HG03097 (cell line): ENCODE measurements at regions not wholly inside any gene's neighbourhood (a gene's known extent, or its start where the extent isn't known, plus 50 kb on each side); places are given as distances from the start of the nearest gene placed in this dataset.
"Not testable (repeated sequence)": the region's sequence is repeated elsewhere in the genome, so short reads cannot be mapped to it uniquely, and the experiment has no call there.

Experiments used
- ATAC-seq: cut with Tn5 transposase; IDR thresholded peaks from one replicate; pipeline ENCODE4 v1.9.1; 2021; ENCODE audit not compliant: unreplicated experiment, low FRiP score

GRCh38 chrX:113947548-113947947, 636.3 kb upstream of the HTR2C start:
- no peak for ATAC-seq

DNA sequence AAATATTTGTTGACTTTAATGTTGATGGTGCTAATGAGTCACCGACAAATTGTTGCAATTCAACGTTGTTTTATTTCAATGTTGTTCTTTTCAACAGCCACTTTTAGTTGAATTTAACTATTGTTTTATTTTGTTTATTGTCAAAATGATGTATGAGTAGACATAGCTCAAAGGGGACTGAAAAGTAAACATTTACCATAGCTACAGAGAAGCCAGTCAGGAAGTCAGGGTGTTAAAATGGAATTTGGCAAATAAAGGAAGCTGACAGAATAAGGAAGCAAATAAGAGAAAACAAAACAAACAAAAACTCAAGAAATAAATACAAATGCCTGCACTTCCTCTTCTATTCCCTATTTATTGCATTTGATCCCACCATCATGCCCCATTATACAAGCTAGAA, 648.4 kb upstream of the HTR2C start:
- no peak for ATAC-seq

DNA sequence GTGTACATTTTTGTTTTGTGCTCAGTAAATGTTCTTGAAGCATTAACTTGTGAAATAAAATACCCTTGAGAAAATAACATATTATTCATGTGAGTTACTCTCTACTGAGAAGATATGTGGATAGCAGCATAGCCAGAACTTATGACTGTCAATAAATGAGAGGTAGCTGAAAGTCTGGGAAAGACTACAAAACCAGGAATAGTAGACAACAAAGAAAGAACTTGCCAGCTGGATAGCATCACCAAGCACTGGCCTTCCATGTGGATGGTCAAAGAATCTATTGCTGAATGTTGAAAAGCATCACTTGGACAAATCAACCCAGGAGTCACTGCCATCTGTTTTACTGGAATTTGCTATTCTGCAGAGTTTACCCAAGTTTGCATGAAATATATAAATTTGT, 650.0 kb upstream of the HTR2C start:
- ATAC-seq: no peak

- ATAC-seq: no peak
Measured at GRCh38 chrX:113929004-113929403, 654.9 kb upstream of the HTR2C start.

DNA sequence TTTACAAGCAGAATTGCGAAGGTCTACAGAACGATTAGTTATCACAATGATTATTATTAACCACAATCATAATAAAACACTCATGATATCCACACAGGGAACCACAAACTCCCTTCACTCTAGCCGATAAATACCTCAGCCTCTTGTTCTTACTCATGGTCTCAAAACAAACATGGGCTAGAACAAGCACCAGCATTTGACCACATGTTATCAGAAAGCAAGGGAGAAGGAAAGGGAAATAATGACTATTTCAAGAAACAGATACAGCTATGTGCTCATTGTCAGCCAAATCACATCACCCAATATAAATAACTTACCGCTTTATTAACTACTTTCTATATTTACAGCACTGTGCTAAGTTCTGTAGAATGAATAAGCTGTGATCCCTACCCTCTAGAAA, 663.2 kb upstream of the HTR2C start:
- ATAC-seq: no peak

DNA sequence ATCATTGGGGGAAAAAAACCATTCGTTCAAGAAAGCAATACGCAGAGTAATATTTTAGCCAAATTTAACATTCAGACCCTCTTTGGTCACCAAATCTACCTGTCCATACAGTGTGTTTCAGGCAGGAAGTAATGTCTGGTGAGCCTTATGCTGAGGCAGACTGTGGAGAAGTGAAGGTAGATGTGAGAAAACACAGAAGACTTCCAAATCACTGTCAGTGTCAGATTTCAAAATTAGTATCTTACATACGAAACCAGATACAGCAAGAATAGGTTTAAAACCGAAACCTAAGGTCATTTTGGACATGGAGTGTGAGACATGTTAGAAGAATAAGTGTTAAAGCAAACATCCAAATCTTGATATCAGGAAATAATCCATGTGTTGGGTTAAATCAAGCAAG, 664.5 kb upstream of the HTR2C start:
- no peak for ATAC-seq

DNA sequence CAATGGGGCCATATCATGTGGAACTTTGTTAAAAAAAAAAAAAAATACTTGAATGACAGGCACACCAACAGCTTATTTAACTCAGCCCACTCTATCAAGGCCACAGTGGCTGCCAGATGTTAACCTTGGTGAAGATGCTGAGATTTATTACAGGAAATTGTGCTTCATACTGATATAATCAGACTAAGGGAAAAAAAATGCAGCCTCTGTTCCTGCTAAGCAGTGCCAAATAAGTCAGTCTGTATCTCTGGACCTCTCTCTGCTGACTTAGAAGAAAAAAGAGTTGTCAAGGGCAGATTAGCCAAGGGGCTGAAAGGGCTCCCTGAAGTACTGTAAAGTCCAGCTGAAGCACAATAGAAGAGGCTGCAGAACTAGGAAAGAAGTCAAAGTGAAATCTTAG, 677.7 kb upstream of the HTR2C start:
- no peak for ATAC-seq

DNA sequence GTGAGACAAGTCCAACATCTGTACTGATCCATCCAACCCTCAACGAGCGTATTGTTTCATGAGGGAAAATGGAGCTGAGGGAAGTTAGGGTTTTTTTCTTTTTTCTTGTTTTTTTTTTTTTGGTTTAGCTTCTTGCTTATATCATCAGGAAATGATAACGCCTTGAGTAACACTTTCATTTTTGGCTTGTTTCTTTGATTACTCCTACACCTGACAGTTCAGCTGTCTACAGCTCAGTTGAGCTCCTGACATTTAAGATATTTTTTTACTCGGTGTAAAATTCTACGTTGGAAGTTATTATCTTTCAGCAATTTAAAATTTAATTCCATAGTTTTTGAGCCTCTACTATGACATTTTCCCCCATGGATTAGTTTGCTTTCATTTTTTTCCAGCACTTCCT, 691.0 kb upstream of the HTR2C start:
- ATAC-seq: no peak

GRCh38 chrX:113892401-113892800, 691.5 kb upstream of the HTR2C start:
- no peak for ATAC-seq

DNA sequence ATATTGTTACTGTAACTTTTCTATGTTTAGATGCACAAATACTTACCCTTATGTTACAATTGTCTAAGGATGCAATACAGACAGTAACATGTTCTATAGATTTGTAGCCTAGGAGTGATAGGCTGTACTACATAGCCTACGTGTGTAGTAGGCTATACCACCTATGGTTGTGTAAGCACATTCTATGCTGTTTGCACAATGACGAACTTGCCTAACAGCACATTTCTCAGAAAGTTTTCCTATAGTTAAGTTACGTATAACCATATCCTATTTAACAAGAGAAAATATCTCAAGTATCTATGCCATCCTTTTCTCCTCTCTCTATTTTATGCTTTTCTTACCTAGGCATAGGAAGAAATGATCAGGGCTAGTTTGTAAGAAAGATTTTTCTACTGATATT, 710.8 kb upstream of the HTR2C start:
- ATAC-seq: no peak

DNA sequence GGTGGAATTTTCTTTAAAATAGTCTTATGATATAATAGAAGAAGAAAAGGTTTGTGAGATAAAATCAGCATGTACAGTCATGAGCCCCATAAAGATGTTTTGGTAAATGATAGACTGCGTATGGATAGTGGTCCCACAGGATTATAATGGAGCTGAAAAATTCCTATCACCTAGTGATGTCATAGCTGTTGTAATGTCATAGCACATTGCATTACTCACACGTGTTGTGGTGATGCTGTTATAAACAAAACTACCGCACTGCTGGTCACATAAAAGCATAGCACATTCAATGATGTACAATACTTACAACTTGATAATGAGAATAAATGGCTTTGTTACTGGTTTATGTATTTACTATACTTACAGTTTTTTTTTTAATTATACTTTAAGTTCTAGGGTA, 715.2 kb upstream of the HTR2C start:
- ATAC-seq: no peak

DNA sequence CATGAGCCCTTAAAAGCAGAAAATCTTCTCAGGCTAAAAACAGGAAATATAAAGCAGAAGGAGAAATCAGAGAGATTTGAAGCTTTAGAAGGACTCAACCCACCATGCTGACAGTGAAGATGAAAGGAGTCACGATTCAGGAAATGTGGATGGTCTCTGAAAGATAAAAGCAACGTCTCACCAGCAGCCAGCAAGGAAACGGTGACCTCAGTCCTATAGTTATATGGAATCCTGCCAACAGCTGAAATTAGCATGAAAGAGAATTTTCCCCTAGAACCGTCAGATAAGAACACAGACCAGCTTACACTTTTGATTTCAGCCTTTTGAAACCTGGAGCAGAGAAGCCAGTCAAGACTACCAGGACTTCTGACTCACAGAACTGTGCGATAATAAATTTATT, 715.7 kb upstream of the HTR2C start:
- ATAC-seq: no peak

DNA sequence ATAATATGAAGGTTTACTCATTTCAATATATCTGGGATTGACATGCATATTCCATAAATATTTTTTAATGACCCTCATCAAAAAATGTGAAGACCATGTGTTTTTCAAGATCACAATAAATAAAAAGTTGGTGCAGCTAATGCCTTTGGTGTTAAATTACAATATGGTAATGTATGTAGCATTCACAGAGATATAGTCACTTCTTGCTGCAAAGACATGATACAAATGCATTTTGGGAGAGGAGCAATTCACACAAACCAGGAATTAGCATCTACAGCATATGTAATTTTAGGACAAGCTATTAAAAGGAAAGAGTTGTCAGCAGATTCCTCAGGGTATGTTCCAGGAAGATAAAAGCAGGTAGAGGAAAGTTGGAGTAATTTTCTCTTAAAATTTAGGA, 734.5 kb upstream of the HTR2C start:
- no peak for ATAC-seq

DNA sequence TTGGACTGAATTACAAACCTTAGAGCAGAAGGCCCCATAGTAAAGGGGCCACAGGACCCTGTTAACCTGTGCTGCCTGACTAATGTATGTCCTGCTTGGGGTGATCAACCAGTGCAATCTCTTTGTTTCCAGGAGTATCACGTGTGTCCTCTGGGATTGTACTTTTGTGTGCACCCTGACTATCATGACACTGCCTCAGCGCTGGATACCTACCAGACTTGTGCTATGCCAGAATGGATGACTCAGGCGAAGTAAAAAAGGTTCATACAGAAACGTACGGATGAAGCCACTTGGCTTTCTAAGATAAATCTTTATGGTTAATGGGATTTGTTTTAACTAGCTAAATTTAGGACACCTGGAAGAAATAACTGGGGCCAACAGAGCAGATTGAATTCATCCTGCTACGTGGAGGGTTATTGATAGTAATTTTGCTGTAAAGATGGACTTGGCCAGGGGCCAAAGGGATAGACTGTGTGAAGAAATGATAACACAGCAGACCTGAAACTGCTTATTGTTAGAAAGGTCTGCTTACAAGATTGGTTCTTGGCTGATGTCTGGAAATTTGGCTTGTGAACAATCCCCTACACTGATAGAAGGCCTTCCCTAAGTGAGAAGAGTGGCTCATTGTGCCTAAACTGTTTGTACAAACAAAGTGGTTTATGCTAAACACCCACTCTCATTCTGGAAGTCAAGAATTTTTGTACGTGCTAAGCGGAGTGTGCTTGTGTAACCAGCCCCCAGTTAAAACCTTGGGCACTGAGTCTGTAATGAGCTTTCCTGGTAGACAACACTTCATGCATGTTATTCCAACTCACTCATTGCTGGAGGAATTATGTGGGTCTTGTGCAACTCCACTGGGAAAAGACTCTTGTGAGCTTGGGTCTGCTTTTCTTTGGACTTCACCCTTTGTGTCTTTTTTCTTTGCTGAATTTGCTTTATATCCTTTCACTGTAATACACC, 750.5 kb upstream of the HTR2C start:
- no peak for ATAC-seq

DNA sequence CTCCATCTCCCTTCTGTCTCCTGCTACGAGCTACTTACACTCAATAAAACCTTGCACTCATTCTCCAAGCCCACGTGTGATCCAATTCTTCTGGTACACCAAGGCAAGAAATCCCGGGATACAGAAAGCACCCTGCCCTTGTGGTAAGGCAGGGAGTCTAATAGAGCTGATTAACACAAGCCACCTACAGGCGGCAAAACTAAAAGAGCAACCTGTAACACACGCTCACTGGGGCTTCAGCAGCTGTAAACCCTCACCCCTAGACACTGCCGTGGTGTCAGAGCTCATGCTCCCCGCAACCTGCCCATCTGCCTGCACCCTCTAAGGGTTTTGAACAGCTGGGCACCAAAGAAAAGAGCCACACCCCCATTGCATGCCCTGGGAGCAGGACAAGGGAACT, 755.4 kb upstream of the HTR2C start:
- no peak for ATAC-seq

- ATAC-seq: no peak
Measured at GRCh38 chrX:113818346-113818745, 765.5 kb upstream of the HTR2C start.

DNA sequence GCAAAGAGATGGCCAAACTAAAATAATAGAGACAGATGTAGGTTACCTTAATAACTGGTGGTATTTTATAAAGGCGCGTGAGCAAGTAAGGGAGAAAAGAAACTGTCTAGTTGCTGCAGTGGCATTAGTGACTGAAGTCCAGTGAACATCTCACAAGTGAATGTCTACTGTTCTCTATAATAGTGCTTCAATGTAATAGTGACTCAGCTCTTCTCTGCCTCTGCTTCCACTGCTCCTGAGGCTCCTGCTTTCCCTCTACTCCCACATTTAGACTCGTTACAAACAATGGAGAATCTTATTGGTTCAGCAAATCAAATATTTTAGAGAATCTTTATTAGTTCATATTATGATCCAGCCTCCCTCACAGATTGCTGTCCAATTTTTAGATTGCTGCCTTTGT, 779.1 kb upstream of the HTR2C start:
- ATAC-seq: no peak

- no peak for ATAC-seq
Measured at GRCh38 chrX:113804291-113804690, 779.6 kb upstream of the HTR2C start.

DNA sequence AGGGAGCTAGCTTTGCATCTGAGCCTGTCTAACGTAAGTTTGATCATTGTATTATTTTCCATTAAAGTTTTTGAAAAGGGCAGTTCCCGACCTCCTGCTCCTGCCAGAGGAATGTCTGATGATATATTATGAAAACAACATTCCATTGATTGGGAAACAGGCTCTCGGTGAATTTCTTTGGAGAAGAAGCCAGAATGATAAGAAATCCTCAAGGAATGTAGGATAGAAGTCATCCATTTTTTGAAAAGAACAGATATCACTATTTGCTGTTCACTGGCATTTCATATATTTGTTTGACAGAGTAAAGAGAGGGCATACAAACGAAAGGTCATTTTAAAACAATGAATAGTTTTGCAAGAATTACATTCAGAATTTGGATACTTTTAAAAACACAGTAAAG, 781.0 kb upstream of the HTR2C start:
- no peak for ATAC-seq

- ATAC-seq: no peak
Measured at GRCh38 chrX:113800955-113801354, 782.9 kb upstream of the HTR2C start.

- no peak for ATAC-seq
Measured at GRCh38 chrX:113793563-113793962, 790.3 kb upstream of the HTR2C start.

- no peak for ATAC-seq
Measured at GRCh38 chrX:113790987-113791386, 792.9 kb upstream of the HTR2C start.

DNA sequence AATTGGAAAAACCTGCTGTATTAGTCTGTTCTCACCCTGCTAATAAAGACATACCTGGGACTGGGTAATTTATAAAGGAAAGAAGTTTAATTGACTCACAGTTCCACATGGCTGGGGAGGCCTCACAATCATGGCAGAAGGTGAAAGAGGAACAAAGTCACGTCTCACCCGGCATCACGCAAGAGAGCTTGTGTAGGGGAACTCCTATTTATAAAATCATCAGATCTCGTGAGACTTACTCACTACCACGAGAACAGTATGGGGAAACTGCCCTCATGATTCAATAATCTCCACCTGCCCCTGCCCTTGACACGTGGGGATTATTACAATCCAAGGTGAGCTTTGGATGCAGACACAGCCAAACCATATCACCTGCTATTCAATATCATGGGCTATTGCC, 799.1 kb upstream of the HTR2C start:
- not testable (repeated sequence) for ATAC-seq
